Astrocyte (in vitro differentiated cells and primary cell): ENCODE measurements at regions not wholly inside any gene's neighbourhood (a gene's known extent, or its start where the extent isn't known, plus 50 kb on each side); places are given as distances from the start of the nearest gene placed in this dataset.

ENCODE experiments used
- EZH2 ChIP-seq: IDR thresholded peaks from 2 replicates; pipeline ENCODE4 v1.6.1; 2012; ENCODE audit warnings: mild to moderate bottlenecking, low read length, inconsistent platforms; ENCODE audit not compliant: insufficient read depth
- TF ChIP-seq, protein P1 (sequence below): IDR thresholded peaks from 2 replicates; pipeline ENCODE4 v1.5.1; 2011; ENCODE audit warnings: low read depth, mild to moderate bottlenecking, inconsistent platforms, low read length, moderate library complexity; ENCODE audit not compliant: insufficient read depth

DNA sequence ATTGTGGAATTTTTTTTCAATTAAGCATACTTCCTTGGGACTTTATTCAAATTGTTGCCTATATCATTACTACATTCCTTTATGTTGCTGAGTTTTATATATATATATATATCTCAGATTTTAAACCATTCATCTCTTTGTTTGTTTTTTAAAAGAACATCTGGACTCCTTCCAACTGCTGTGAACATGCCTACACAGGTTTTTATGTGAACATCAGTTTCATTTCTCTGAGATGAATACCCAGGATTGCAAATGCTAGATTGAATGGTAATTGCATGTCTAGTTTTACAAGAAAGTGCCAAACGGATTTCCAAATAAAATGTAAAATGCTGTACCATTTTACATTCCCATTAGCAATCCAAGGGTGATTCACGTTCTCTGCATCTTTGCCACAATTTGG is 1289.3 kb downstream of the HACE1 start:
- TF ChIP-seq EZH2 = no peak
- TF ChIP-seq, protein P1, sequence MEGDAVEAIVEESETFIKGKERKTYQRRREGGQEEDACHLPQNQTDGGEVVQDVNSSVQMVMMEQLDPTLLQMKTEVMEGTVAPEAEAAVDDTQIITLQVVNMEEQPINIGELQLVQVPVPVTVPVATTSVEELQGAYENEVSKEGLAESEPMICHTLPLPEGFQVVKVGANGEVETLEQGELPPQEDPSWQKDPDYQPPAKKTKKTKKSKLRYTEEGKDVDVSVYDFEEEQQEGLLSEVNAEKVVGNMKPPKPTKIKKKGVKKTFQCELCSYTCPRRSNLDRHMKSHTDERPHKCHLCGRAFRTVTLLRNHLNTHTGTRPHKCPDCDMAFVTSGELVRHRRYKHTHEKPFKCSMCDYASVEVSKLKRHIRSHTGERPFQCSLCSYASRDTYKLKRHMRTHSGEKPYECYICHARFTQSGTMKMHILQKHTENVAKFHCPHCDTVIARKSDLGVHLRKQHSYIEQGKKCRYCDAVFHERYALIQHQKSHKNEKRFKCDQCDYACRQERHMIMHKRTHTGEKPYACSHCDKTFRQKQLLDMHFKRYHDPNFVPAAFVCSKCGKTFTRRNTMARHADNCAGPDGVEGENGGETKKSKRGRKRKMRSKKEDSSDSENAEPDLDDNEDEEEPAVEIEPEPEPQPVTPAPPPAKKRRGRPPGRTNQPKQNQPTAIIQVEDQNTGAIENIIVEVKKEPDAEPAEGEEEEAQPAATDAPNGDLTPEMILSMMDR = no peak
